Testis (tissue), 2 donors: ENCODE measurements at regions not wholly inside any gene's neighbourhood (a gene's known extent, or its start where the extent isn't known, plus 50 kb on each side); places are given as distances from the start of the nearest gene placed in this dataset.

ENCODE experiments used
- CTCF ChIP-seq, 3 experiments: fragments of 450-650 bp in 2 of 3; fragments of 200-600 bp in 1 of 3; sonication (generic) in 1 of 3; IDR thresholded peaks; one replicate each; pipeline ENCODE4 v1.5.1; 2016 to 2019; ENCODE audit warnings: antibody characterized with exemption in 3 of 3, mild to moderate bottlenecking in 2 of 3, moderate library complexity in 1 of 3
- POLR2A ChIP-seq: fragments of 450-650 bp; IDR thresholded peaks from one replicate; pipeline ENCODE4 v1.6.1; 2017; ENCODE audit warnings: antibody characterized with exemption, mild to moderate bottlenecking, moderate library complexity

DNA sequence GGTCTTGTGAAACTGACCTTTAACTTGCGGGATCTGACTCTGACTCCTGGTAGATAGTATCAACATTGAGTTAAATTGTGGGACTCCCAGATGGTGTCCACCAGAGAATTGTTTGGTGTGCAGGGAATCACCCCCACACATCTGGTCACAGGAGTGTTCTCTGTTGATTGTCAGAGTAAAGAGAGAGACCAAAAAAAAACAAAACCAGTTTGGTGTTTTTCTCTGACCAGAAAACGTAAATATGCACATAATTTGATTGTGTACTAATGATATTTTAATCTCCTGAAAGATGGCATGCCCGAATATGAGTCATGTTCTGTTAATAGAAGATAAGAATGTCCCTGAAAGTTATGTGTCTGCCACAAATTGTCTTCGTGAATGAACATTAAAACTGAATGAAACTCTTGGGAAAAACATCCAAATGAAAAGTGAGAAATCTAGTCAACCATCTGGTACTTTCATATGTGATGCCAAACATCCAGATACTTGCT, 118.5 kb upstream of the GPC6 start:
- no peak for TF ChIP-seq CTCF (IDR thresholded peaks at IDR 0.05)
- no peak for TF ChIP-seq POLR2A
